ENCODE measurements at regions not wholly inside any gene's neighbourhood (a gene's known extent, or its start where the extent isn't known, plus 50 kb on each side); places are given as distances from the start of the nearest gene placed in this dataset. TPM values are rescaled to one million over a fixed set of nuclear protein-coding genes. Genes with fewer than 3 reads are reported as not detected.

Small RNAs in the stretch of these regions (small RNA-seq; reads per million reads assigned to genes)
- not detected for gene AL590032.1
- gene MIR4675 = not detected
